ENCODE measurements at regions not wholly inside any gene's neighbourhood (a gene's known extent, or its start where the extent isn't known, plus 50 kb on each side); places are given as distances from the start of the nearest gene placed in this dataset.
"Not testable (repeated sequence)": the region's sequence is repeated elsewhere in the genome, so short reads cannot be mapped to it uniquely, and the experiment has no call there.

DNA sequence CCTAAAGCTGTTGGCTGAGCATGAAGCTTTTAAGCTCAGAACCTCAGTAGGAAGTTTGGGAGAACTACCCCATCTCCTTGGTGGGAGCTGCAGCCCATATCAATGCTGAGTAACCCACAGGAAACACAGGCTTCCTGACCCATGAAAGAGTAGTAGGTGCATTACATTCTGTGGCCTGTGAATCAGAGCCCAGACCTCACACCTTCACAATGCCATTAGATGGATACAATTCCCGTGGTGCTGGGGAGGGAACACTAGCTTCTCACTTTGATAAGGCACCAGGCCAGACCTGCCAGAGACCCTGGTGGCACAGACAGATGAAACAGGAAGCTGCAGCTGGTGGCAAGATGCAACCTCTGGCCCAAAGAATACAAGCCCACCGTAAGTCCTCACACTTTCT is 308.8 kb downstream of the NPHP4 start:
- no peak for DNase-seq

- DNase-seq = no peak
These were observed 309.5 kb downstream of the NPHP4 start for GRCh38 chr1:5682626-5683225.

GRCh38 chr1:5681654-5682053 is 310.6 kb downstream of the NPHP4 start:
- no peak for DNase-seq

- no peak for DNase-seq
These were observed 311.6 kb downstream of the NPHP4 start for GRCh38 chr1:5680600-5680999.

DNA sequence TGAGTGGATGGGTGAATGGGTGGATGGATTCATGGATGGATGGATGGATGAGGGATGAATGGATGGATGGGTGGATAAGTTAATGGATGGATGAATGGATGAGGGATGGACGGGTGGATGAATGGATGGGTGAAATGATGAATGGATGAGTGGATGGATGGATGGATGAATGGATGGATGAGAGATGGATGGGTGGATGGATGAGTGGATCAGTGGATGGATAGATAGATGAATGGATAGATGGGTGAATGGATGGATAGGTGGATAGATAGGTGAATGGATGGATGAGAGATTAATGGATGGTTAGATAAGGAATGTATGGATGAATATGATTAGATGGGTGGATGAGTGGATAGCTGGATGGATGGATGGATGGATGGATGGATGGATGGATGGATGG is 313.5 kb downstream of the NPHP4 start:
- no peak for DNase-seq

GRCh38 chr1:5672355-5672754 is 319.9 kb downstream of the NPHP4 start:
- not testable (repeated sequence) for DNase-seq

DNA sequence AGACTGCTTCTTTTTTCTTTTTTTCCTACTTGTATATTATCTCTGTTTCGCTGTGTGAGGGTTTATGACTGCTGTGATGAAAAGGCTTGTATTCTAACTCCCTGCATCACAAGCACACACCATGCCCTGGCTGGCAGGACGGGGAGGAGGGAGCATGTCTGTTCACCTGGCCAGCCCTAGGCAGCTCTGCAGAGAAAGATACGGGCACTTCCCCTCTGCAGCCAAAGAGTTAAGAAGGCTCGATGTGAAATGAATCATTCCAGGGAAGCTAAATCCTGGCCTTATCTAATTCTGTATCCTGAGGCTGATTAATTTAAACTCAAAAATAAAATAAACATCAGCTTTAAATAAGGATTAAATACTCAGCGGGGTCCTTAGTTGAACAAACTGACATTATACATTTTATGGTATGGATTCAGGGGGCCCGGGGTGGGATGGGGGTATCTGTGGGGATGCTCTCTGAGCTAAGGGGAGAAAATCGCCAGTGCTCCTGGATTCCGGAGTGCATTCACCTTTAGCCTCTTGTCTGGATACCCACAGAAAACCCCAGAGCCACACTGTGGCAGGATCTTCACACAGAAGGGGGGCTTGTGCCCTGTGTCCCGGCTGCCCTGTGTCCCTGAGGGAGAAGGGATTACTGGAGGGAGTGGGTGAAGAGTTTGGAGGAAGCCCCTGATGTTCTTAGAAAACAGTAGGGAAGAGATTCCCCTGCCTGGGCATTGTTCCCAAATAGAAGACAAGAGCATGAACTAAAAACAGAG is 321.5 kb downstream of the NPHP4 start:
- DNase-seq = no peak

GRCh38 chr1:5667513-5668325 is 324.5 kb downstream of the NPHP4 start:
- no peak for DNase-seq

DNA sequence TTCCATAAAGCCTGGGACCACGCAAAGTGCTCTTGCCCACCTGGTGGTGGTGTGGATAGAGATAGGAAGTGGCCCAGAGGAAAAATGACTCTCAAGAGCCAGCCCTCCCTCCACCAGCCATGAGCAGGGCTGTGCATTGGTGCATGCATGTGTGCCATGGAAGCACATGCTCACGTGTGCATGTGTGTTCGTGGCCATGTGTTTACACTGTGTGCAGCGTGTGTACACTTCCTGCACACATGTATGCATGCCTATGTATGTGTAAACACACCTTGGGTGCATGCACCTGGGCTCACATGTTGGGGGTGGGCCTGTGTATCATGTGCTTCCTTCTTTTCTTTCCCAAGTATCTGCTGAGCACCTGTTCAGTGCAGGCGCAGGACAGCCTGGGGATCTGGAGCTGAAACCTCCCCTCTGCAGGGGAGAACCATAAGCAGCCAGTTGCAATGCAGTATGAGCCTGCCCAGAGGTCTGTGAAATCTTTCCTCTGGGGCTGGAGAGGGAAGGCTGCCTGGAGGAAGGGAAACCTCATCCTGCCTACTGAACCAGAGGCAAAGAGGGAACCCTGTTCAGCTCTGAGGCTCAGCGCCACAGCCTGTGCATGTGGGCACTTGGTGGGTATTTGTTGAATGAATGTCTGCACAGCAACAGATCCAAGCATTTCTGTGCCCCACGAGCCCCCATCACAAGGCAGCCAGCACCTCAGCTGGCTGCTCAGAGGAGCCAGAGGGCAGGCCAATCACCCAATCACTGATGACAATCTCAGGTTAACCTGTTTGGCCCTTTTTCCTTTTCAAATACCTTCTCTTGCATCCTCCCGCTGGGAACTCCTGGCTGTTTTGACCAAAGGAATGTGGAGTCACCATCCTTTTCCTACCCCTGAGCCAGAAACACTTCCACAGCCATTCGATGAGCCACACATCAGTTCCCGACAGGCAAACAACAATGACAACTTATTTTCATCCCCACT is 327.0 kb downstream of the NPHP4 start:
- no peak for DNase-seq

DNA sequence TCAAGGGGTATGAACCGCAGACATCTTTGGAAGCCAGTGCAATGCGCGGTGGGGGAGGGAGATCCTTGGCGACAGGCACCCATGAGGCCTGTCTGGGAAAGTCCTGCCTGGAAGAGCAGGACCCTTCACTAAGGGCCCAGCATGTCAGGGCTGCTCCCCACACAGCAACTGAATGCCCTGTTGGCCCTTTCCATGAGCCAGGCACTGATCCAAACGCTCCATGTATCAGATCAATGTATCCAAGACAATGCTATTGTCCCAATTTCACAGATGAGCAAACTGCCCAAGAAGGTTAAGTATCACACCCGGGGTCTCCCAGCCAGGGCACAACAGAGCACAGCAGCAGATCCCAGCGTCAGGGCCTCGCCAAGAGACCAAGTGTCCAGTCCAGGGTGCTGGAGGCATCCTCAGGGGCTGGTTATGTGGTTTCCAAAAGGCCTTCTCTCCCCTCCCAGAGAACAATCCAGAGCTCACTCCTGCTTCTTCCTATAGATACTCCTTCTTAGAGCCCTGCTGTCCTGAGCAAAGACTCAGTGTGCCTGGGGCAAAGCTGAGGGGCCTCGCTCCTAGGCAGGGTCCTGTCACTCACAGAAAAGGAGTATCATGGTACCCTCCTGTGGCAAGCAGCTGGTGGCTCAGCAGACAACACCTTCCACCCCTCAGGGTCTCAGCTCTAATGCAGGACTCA is 328.0 kb downstream of the NPHP4 start:
- DNase-seq = no peak

DNA sequence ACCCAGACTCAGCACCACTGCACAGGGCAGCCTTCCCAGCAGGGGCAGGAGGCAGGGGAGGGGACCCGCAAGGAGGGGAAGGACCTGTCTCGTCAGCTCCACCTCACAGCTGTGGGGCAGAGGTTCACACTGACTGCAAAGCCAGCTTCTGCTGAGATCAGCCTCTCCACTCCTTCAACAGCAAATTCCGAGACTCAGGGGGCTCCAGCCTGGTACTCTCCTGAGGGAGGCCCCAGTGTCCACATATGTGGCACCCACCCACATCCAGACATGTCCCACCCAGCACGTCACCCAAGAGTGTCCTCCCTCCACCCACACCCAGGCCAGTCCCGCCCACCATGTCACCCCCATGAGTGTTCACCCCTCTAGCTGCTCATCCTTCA is 329.5 kb downstream of the NPHP4 start:
- no peak for DNase-seq

DNA sequence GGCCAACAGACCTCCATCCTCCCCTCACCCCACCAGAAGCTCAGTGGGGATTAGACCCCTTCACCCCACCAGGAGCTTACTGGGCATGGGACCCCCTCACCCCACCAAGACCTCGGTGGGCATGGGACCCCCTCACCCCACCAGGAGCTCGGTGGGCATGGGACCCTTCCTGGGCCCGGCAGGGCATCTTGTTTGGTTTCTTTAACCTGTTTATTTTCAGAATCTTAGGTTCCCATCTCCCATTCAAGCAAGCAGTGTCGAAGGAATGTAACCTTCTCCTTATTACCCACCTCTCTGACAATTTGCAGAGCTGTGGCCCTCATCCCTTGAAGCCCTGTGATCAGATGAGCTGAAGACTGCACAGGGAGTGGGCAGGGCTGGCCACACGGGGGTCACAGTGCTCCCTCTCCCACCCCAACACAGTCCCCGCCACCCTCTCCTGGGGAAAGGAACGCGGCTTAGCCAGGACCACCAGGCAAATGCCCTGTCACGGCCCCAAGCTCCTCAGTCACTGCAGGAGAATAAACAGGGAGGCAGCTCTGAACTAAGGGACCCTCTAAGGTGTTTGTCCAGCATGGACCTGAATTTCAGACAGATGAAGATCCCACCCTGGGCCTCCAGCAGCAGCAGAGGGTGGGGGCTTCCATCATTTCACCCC is 330.0 kb downstream of the NPHP4 start:
- DNase-seq = no peak

- DNase-seq = no peak
These were observed 330.8 kb downstream of the NPHP4 start for GRCh38 chr1:5661196-5662085.

DNA sequence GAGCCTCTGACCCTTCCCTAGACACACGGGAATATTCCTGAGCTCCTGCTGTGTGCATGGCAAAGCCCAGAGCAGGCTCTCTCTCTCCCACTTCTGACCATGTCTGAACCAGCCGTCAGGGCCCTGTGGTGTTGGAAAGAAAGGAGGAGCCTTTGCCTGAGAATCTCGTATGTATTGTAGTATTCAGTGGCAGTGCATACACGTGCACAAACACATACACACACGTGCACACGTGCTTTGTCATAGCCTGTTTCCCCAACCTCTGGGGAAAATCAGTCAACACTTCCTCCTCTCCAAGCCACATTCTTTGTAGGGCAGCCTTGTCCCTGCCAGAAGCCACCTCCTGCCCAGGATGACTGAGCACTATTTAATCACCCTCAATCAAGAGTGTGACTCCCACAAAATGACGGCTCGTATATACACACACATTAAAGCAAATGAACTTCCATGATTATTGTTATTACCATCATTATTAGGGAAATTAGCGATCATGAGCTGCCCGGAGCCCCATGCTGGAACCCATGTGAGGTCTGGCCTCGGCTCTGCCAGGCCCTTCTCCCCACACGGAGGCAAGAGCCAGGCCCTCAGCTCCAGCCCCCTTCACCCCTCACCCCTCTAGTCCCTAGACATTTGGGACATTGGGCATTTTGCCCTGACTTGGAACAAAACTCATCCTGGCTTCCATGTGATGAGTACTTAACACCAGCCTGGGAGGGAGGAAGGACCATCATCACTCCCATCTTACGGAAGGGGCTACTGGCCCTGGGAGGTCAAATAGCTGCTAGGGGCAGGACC is 331.9 kb downstream of the NPHP4 start:
- DNase-seq = no peak

- DNase-seq = no peak
These were observed 332.6 kb downstream of the NPHP4 start for GRCh38 chr1:5659606-5660005.

GRCh38 chr1:5658340-5659316 is 333.6 kb downstream of the NPHP4 start:
- DNase-seq = no peak

GRCh38 chr1:5651964-5652821 is 340.0 kb downstream of the NPHP4 start:
- DNase-seq = no peak

All from bone marrow (tissue), 2 donors.